ENCODE measurements at regions not wholly inside any gene's neighbourhood (a gene's known extent, or its start where the extent isn't known, plus 50 kb on each side); places are given as distances from the start of the nearest gene placed in this dataset.

DNA sequence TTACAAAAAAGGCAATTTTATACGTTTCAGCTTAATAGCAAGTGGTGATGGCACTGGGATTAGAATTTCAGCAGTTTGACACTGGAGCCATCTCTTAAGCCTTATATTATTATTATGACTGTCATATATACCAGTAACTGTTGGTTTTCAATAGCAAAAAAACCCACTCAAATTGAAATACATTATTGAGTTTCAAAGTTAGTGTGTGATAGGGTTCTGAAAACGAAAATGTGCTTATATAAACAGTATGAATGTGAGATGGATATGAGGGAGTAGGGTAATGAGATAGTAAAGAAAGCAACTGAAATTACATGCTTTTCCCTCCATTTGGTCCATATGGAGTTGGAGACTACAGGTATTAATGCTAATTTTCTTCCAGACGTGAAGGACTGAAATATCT, 68.6 kb upstream of the ACTBL2 start:
- TF ChIP-seq CTCF (optimal IDR thresholded peaks at IDR 0.05 in 1 of 3, IDR thresholded peaks at IDR 0.05 in 1 of 3, conservative IDR thresholded peaks at IDR 0.05 in 1 of 3; ENCODE audit: extremely low read depth in 1 of 3, insufficient read depth in 2 of 3, low read length in 3 of 3) (no peak), EZH2 (IDR thresholded peaks at IDR 0.05; ENCODE audit: low read length) (no peak)
